Astrocyte of the cerebellum (primary cell): ENCODE measurements at regions not wholly inside any gene's neighbourhood (a gene's known extent, or its start where the extent isn't known, plus 50 kb on each side); places are given as distances from the start of the nearest gene placed in this dataset.
A peak's percentile ranks its signal among the peaks of the same experiment; 100 is the strongest.

Experiments
- DNase-seq: peaks from one replicate; pipeline ENCODE4 v3.0.0-alpha.2; 2011; ENCODE audit warnings: low read depth
- H3K4me3 ChIP-seq: 2 replicates; pipeline ENCODE4 v1.5.1; 2011; ENCODE audit warnings: mild to moderate bottlenecking, low read depth, low read length, moderate library complexity
- CTCF ChIP-seq: IDR thresholded peaks from 2 replicates; pipeline ENCODE4 v1.5.1; 2012; ENCODE audit warnings: low read length, low read depth, moderate library complexity, mild to moderate bottlenecking; ENCODE audit errors: missing control alignments
- in situ Hi-C: cut with HindIII; loops from 2 replicates; pipeline ENCODE4 v1.10.0; 2017; ENCODE audit warnings: low sequenced_read_pairs

DNA sequence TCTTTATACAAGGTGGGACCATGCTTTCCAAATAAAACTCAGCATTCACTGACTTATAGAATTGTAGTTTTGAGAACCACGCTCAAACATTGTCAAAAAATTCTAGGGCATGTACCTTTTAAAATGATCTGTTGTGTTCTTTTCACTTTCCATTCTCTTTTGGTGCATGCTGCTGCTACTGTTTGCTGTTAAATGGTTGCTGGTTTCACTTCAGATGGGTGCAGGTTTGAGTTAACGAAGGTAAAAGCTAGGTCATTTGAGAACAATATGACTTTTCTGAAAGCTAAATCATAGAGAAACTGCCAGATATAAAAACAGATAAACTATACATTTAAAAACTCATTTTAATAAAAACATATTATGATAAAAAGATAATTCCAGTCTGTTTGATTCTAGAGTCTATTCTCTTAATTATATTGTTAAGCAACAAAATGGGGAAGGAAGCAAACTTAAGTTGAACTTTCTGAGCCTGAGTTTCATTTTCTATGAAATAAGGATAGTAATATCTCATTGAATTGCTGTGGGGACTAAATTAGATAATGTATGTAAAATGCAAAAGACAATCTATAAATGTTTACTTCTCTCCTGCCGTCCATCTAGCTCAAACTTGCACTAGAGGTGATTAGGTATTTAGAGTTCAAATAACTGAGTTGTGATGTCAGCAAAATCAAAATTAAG, 82.4 kb downstream of the OXSM start:
- no peak overlapping the region for H3K4me3 ChIP-seq
- no peak for DNase-seq
- in situ Hi-C loops = no loop called here
- no peak for TF ChIP-seq CTCF

- H3K4me3 ChIP-seq = no peak overlapping the region
- in situ Hi-C loops = no loop called here
- TF ChIP-seq CTCF = no peak
- no peak for DNase-seq
Observed at GRCh38 chr3:25883492-25883891, 93.6 kb downstream of the OXSM start.

- H3K4me3 ChIP-seq = no peak overlapping the region
- DNase-seq = no peak
- TF ChIP-seq CTCF = no peak
- in situ Hi-C loops = no loop called here
Observed at GRCh38 chr3:25884981-25885380, 95.1 kb downstream of the OXSM start.

DNA sequence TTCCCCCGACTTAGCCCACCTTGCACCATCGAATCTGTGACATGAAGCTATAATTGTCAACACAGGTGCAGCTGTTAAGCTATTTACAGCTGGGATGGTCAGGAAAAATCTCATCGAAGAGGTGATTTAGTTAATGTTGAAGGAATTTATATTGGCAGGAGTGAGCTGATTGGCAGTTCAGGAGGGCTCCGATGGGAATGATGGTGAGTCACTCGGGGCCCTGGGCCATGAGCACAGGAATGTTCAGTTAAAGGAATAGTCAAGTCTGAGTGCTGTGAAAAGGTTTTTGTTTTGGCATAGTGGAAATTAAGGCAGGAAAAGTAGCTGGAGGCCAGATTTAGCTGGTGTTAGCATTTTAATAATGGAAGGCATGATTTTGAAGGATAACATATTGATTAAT, 95.7 kb downstream of the OXSM start:
- peak; percentile 9 for DNase-seq
- no peak for TF ChIP-seq CTCF
- in situ Hi-C loops = no loop called here
- H3K4me3 ChIP-seq = no peak overlapping the region

GRCh38 chr3:25887907-25888306, 98.0 kb downstream of the OXSM start:
- in situ Hi-C loops = no loop called here
- no peak for TF ChIP-seq CTCF
- no peak for DNase-seq
- H3K4me3 ChIP-seq = no peak overlapping the region

GRCh38 chr3:25888892-25889524, 99.1 kb downstream of the OXSM start:
- no peak for TF ChIP-seq CTCF
- in situ Hi-C loops = no loop called here
- no peak overlapping the region for H3K4me3 ChIP-seq
- no peak for DNase-seq

DNA sequence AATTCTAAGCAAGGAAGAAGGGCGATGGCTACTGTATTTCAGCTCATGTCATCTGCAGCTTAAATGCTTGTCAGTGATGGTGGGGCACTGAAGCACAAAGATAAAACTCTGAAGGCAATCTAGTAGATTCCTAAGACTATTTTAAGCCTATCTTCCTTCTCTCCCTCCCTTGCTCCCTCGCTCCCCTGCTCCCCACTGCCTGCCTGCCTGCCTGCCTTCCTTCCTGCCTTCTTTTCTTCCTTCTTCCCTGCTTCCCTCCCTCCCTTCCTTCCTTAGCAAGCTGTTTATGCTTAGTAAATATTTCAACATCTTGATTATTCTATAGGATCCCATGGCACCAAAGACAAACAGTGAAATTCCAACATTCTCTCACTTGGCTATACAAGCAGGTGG, 99.6 kb downstream of the OXSM start:
- DNase-seq = no peak
- H3K4me3 ChIP-seq = no peak overlapping the region
- TF ChIP-seq CTCF = no peak
- in situ Hi-C loops = no loop called here
